ENCODE measurements at regions not wholly inside any gene's neighbourhood (a gene's known extent, or its start where the extent isn't known, plus 50 kb on each side); places are given as distances from the start of the nearest gene placed in this dataset.
"Not testable (repeated sequence)": the region's sequence is repeated elsewhere in the genome, so short reads cannot be mapped to it uniquely, and the experiment has no call there.

GRCh38 chr5:63894690-63895089 lies 67.6 kb downstream of the HTR1A start:
- no peak for FAIRE-seq

GRCh38 chr5:63878788-63879187 lies 83.5 kb downstream of the HTR1A start:
- no peak for FAIRE-seq

- FAIRE-seq = no peak
Observed at GRCh38 chr5:63877961-63878360, 84.3 kb downstream of the HTR1A start.

- no peak for FAIRE-seq
Observed at GRCh38 chr5:63860379-63860778, 101.9 kb downstream of the HTR1A start.

DNA sequence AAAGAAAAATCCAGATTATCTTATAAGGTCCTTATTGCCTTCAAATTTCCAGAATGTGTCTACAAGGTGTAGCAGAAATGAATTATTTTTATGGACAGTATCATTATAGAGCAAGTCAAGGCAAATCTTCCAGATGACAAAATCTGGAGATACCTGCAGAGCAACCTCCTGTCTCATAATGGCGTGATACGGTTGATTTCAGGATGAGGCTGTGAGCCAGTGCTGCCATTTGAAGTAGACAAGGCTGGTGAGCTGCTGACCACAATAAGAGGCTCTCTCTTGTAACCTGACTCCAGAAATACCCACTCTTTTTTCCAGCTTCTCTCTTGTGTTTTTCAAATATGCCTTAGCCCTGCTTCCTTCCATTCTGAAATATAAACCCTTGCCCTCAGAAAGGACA lies 108.2 kb downstream of the HTR1A start:
- no peak for FAIRE-seq

DNA sequence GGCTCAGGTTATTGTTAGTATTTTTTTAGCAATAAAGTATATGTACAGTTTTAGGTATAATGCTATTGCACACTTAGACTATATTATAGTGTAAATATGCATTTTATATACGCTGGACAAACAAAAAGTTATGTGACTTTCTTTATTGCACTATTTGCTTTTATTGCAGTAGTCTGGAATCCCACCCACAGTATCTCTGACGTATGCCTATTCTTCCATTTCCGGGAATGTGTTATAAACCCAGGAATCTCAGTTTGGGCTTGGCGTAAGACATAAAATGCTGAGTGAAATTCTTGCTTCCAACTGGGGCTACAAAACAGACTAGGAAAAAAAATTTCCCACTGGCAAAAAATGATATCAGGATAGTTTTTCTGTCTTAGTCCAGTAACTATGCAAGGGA lies 119.1 kb downstream of the HTR1A start:
- FAIRE-seq = no peak

GRCh38 chr5:63837437-63837836 lies 124.8 kb downstream of the HTR1A start:
- FAIRE-seq = no peak

DNA sequence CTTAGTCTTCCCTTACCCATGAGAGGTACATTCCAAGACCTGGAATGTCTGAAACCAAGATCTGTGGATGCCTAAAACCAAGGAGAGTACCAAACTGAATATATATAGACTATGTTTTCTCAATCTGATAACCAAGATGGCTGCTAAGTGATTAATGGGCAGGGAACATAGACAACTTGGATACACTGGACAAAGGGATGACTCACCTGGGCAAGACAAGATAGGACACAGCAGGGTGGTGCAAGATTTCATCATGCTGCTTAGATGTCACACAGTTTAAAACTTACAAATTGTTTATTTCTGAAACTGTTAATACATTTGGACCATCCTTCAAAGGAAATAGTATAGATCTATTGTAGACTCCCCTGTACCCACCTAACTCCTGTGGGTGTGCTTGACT lies 130.9 kb downstream of the HTR1A start:
- FAIRE-seq = no peak

- FAIRE-seq = no peak
Observed at GRCh38 chr5:63825984-63826383, 136.3 kb downstream of the HTR1A start.

DNA sequence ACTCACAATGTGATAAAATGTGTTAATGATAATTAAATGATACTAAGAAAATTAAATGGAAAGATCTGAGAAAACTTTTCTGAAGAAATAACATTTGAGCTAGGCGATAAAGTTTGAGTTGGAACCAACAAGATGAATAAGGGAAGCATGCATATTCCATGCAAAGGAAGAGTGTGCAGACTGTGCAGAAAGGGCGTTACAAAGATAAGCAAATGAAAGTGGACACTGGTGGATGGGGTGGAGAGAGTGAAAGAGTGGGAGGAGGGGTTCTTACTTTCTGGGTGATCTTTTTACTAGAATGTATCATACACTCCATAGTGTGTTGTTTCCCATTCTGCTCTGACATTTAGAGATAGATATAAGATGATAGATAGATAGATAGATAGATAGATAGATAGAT lies 138.7 kb downstream of the HTR1A start:
- FAIRE-seq = no peak

- FAIRE-seq = no peak
Observed at GRCh38 chr5:63822614-63823013, 139.6 kb downstream of the HTR1A start.

DNA sequence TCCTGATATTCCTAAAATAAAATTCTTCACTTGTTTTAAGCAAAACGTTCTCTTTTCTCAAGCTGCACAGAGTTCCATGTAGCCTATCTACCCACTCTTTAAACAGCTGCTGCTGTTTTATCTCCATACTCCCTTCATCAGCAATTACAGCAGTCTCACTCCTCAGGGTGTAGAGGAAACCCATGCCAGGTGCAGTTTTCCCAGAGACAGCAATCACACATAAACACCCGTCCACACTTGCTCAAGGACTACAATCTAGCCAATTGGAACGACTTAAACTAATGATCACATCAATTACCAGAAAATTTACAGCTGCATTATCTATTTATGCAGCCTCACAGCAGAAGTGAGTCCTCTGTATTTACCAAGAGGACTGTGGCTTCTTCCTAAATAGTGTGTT lies 141.7 kb downstream of the HTR1A start:
- FAIRE-seq = no peak

GRCh38 chr5:63812693-63813092 lies 149.6 kb downstream of the HTR1A start:
- no peak for FAIRE-seq

DNA sequence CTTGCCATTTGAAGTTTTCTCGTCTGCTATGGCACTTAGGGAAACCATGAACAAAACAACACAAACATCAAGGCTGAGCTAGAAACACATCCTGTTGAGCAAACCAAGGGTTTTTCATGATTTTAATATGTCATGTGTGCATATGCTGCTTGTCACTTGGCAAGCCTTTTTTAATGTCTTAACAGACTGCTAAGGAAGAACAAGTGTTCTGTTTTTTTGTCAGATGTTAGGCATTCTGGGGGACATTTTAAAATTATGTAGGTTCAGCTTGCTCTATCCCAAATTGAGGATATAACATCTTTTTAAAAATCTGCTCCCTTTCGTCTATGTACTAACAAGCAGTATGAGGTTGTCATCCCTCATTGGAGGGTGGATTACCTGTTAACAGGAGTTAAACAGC lies 150.3 kb downstream of the HTR1A start:
- FAIRE-seq = no peak

GRCh38 chr5:63811286-63811685 lies 151.0 kb downstream of the HTR1A start:
- FAIRE-seq = no peak

GRCh38 chr5:63805151-63805550 lies 157.1 kb downstream of the HTR1A start:
- no peak for FAIRE-seq

- FAIRE-seq = no peak
Observed at GRCh38 chr5:63803165-63803564, 159.1 kb downstream of the HTR1A start.

DNA sequence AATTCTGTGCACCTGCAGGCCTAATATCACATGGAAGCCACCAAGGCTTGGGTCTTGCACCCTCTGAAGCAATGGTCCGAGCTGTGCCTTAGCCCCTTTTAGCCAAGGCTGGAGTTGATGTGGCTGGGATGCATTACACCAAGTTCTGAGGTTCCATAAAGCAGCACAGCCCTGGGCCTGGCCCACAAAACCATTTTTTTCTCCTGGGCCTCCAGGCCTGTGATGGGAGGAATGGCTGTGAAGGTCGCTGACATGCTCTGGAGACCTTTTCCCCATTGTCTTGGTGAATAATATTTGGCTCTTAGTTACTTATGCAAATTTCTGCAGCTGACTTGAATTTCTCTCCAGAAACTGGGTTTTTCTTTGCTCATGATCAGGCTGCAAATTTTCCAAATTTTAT lies 167.3 kb downstream of the HTR1A start:
- no peak for FAIRE-seq

DNA sequence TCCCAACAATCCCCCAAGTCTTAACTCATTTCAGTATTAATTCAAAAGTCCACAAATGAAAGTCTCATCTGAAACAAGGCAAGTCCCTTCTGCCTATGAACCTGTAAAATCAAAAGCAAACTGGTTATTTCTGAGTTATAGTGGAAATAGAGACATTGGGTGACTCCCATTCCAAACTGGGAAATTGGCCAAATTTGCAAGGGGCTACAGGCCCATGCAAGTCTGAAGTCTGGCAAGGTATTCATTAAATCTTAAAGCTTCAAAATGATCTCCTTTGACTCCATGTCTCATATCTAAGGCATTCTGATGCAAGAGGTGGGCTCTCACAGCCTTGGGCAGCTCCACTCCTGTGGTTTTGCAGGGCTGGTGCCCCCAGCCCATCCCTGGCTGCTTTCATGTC lies 167.9 kb downstream of the HTR1A start:
- no peak for FAIRE-seq

- no peak for FAIRE-seq
Observed at GRCh38 chr5:63774939-63775338, 187.3 kb downstream of the HTR1A start.

GRCh38 chr5:63768221-63768620 lies 194.0 kb downstream of the HTR1A start:
- no peak for FAIRE-seq

DNA sequence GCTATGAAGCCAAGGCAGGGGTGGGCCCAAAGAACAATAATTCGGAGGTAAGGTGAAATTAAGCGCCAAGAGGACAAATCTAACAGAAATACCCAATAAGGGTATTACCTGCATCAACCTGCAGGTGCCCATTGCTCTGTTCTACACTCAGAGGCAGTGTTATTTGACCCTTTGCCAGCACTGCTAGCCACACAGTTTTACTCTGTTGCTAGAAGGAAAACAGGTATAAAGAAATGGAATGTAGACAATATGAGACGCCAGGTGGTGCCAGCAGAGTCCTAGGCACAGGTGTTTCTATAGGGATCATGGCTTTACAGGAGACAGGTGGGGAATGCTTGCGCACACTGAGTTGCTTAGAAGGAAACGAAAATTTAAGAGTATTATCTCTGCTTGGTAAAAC lies 201.3 kb downstream of the HTR1A start:
- FAIRE-seq = no peak

GRCh38 chr5:63743096-63743798 lies 219.0 kb downstream of the HTR1A start:
- FAIRE-seq = no peak

- FAIRE-seq = not testable (repeated sequence)
Observed at GRCh38 chr5:63732880-63733279, 229.4 kb downstream of the HTR1A start.

GRCh38 chr5:63727583-63727982 lies 234.7 kb downstream of the HTR1A start:
- FAIRE-seq = no peak

GRCh38 chr5:63726496-63726895 lies 235.7 kb downstream of the HTR1A start:
- FAIRE-seq = no peak
